NCI-H510A (cell line): ENCODE measurements at regions not wholly inside any gene's neighbourhood (a gene's known extent, or its start where the extent isn't known, plus 50 kb on each side); places are given as distances from the start of the nearest gene placed in this dataset.

Source experiments
- DNase-seq: peaks from one replicate; lab custom pipeline; 2025; lab: John Stamatoyannopoulos, UW

DNA sequence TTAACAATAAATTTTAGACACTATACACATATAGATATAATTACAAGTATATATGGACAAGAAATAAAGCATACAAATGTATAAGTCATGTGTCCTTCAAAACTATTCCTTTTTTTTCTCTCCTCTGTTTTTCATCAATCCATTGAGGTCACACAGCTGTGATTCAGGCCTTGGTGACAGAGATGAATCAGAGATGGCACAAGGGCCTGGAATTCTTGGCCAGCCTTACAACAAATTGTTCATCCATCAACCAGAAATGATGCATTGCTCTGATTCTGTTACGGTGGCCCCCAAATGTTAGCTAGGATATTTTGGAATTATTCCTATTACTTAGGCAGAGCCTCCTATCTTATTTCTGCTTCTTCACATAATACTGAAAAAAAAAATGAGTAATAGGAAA, 108.7 kb upstream of the MPDZ start:
- DNase-seq = no peak

DNA sequence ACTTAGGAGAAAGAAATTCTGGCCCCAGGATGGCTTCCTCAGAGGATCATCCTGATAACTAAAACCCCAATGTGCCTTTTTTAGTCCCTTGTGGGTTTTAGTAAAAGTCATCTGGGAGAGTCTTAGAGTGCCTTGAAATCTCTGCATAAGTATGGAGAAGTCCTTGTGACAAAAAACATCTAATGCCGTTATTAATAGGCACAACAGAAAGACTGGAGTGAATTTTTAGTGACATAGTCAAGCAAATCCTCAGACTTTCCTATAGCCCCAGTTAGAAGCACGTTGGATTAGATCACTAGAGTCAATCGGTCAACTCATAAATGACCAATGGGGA, 108.2 kb upstream of the MPDZ start:
- no peak for DNase-seq

DNA sequence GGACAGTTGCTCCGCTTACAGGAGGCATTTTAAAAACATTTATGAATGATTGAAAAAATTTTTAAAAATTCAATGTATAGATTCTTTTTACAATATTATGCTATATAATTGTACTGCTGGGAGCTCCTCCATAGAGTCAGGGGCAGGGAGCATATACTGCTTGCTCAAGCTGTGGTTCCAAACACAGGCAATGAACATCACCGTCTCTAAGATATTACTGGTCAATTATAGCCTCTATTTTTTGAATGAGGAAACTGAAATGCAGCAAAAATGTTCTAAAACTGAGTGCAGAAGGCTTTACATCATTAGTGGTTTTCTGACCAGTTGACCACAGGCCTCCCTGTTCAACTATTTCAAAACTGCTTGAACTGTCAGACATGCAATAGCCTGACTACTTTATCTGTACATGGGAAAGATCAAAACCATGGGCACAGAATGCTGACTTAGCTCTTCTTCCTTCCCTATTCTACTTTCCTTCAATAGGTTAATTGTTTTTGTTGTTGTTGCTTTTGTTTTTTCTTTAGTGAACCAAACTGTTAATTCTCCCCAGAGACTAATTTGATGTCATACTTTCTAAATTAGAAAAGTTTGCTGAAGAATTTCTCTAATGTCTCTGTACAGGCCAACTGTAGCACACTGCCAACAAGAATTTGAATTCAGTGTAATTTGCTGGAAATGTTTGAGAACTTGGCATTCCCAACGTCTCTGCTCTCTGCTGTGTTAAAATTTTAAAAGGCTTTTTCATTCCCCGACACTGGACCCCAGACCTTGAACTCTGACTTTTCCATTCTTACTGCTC, 107.6 kb upstream of the MPDZ start:
- DNase-seq = no peak

DNA sequence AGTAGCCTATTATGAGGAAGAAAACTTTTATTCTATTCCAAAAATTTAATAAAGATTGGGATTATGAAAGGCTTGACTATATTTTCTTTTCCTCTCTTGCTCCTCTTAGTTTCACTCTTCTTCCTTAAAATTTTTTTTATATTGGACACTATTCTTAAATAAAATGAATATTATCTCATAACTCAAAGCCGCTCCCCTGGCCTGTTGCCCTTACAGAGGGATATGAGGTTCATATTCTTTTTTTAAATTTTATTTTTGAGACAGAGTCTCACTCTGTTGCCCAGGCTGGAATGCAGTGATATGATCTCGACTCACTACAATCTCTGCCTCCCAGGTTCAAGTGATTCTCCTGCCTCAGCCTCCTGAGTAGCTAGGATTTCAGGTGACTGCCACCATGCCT, 106.8 kb upstream of the MPDZ start:
- DNase-seq = no peak

DNA sequence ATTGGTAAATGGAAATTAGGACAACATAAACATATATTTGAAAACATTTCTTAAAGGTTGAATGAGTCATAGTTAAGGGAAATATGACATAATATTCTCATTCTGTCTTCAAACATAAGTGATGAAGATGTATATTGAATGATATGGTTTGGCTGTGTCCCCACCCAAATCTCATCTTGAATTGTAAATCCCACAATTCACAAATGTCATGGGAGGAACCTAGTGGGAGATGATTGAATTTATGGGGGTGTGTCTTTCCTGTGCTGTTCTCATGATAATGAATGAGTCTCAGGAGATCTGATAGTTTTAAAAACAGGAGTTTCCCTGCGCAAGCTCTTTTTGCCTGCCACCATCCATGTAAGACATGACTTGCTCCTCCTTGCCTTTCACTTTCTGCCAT, 104.4 kb upstream of the MPDZ start:
- DNase-seq = no peak

DNA sequence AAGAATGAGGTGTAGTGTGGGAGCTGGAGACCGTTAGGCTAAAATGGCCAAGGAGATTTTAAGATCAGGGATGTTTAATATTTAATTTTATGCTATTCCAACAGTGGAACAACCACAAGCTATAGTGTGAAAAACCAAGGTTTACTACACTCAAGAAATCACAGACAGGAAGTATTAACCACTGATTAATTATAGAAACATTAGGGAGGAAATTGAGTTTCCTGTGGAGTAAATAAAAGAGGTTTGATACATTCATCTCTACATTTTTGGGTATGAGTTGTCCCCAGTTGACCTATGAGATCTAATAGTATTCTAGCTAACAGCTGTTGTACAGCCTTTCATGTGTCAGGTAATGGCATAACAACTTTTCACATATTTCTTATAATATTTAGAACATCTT, 103.7 kb upstream of the MPDZ start:
- no peak for DNase-seq

DNA sequence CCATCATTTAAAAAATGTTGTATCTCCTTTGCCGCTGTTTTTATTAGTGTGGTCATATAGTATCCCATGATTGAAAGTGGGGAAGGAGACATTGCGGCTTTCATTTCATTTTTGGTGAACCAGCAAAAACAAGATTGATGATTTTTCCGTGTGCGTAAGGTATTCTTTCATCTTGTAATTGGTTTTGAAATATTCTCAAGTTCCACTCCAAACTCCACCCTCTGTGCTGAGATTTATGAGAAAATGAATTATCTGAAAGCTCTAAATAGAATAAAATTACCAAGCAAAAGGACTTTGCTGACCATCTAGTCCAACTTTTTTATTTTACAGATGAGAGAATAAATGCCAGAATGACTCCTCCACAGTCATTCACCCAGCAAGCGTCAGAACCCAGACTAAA, 103.1 kb upstream of the MPDZ start:
- no peak for DNase-seq

DNA sequence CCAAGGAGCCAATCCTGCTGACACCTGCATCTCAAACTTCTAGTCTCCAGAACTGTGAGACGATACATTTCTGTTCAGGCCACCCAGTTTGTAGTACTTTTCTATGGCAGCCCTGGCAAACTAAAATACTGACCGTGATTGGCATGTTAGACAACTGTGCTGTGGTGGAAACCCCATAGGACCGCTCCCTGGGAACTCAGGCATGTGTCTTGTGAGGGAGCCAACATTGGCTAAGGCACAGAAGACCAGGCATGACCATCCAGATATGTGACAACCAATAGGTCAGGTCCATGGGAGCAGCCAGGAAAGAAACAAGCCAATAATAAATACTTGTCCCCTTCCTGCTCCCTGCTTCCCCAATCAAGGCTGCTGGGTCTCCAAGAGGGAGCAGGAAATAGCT, 101.4 kb upstream of the MPDZ start:
- DNase-seq = no peak

DNA sequence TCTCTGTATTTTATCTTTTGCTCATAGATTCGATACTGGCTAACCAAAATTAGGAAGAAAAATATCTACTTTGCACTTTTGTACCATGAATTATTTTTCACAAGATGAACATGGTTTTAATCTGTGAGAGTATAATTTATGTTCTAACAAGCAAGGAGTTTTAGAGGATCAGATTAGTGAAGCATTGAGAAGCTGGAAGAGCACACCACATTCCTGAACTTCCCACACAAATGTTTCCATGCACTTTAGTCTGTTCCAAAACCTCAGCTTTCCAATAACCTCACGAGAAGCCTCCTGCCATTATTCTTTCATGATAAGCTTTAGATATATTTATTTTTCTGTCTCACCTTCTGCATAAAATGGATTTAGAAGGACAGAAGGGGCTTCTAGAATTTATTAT, 98.7 kb upstream of the MPDZ start:
- no peak for DNase-seq

DNA sequence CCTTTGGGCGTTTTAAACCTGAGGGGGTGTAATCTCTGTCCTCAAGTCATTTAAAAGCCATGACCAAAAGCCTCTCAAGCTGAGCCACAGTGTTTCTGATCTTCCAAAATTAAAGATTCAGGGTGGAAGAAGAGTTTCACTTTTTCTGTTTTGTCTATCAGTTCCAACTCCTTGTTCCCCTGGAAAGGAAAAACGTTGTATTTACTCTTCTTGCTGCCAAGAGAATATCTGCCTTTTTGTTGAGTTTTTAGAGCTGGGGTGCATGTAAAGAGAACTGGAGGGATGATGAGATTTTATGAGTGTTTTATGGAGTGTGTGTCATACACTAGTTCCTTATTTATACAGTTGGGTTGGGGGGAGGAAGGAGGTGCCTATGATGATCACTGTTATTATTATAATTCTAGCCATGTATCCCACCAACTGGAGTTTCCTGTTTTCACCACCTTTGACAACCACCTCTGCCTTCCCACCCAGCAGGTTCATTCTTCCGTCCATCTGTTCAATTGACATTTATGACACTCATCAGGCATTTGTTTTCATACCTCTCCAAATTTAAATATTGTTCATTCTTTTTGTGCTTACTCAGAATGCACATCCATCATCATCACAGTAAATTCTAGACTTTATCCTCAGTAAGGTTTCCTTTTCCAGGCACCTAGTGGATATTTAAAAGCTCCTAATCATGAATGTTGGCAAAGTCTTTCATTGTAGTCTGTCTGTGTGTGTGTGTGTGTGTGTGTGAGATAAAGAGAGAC, 97.9 kb upstream of the MPDZ start:
- no peak for DNase-seq

DNA sequence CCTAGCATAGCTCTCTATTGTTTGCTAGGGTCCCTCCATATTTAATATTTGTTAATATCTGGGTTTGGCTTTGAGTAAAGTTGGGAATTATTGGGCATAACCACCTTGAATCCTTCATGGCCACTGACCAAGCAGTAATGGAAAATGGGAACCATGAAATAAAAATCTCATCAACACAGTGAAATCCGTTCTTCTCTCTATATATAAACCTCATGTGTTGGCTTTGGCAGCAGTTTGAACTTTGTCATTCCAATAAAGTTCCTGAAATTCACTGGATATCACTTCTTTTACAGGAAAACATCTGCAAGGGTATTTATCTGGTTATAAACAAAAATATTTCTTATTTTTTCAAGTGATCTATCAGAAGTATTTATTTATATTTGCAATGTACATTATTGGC, 93.0 kb upstream of the MPDZ start:
- DNase-seq = no peak

DNA sequence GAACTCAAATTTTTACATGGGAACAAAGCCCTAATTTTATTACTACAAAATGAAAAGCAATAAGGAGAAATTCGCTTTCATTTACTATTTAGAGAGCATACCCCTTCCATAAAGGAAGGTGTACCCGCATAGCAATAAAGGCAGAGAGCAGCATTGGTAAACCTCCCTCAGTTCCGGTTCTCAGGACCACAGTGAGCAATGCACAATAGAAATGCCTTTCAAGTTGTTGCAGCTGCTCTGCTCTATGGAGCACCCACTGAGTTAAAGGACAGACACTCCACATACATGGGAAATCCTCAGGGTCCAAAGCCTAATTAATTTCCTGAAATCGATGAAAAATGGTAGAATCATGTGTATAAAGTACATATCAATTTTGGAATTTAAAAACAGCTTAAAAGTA, 89.9 kb upstream of the MPDZ start:
- no peak for DNase-seq

DNA sequence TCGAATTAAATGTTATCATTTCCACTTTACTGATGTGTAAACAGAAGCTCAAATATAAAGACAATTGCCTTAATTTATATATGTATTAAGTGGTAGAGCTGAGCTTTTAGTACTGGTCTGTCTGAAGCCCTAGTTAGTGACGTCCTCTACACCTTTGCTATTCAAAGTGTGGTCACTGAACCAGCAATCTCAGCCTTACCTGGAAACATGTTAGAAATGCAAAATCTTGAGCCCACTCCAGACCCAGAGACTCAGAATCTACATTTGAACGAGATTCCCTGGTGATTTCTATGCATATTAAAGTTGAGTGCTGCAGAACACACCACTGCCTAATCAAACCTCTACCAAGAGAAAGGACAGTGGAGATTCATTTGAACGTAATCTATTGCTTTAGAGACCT, 88.3 kb upstream of the MPDZ start:
- no peak for DNase-seq

DNA sequence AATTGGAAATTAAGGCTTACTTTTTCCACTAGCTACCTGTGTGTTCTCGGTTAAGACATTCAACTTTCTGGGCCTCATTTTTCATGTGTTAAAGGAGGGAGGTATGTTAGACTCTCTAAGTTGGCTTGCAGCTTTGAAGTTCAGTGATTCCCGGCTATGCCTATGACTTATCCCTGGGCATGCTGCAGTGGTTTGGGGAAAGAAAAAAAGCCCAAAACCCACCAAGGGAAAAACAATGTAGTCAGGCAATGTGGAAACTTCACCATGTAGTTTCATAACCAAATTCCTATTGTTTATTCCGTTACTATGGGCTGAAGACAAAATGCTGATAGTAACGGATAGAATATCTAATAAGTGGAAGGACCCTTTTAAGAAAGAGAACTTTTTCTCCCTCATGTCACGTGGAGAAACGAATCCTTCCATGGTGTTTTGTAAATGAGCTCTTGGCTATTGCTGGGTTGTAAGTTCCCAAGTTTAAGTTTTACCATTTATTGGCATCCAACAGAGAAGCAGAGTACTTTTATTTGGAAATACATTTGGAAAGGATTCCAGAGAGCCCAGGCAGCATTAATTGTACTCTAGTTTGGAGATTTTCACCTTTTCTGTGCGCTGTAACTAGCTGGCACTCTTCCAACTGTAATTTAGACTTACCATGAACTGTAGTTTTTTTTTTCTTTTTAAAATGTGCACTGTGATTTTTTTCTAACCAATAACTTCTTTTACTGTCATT, 84.9 kb upstream of the MPDZ start:
- no peak for DNase-seq

DNA sequence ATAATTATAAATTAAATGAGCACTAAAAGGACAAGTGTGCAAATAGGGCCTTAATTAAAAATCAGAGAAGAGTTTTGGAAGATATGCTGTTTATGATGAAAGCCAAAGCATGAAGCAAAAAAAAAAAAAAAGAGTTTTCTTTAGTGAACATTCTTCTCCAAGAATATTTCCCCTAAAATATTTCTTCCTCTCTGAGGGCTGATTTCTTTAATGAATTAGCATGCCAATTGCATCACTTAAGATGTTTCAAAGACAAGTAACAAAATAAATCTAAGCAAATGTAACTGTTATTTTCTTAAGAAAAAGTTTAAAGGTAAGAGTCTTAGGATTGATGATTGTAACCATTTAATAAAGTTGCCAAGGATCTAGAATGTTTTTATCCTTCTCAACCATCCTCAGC, 81.6 kb upstream of the MPDZ start:
- DNase-seq = no peak

DNA sequence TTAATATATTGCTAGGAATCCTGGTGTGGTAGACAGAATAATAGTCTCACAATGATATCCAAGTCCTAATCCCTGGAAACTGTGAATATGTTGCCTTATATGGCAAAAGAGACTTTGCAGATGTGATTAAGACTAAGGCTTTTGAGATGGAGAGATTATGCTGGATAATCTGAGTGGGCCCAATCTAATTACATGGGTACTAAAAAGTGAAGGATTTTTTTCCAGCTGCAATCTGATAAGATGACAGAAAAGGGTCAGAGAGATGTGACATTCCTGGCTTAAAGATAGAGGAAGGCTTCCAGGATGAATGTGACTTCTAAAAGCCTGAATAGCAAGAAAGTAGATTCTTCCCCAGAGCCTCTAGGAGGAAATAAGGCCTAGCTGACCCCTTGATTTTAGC, 80.7 kb upstream of the MPDZ start:
- no peak for DNase-seq

DNA sequence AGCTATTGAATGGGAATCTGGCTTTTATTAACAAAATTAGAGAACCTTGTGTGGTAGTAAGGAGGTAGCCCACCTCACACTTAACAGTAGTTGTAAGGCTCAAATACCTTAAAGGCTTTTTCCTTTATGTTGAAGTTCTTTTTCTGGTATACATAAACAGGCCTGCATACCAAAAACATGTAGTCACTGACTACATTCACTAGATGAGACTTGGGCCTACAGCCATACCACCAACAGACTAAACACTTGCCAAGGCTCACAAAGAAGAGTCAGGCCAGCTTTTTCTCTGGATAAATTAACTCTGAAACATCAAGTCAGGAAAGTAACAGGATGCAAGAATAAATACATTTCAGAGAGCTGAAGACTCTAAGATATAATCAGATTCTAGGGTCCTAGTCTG, 78.6 kb upstream of the MPDZ start:
- no peak for DNase-seq

DNA sequence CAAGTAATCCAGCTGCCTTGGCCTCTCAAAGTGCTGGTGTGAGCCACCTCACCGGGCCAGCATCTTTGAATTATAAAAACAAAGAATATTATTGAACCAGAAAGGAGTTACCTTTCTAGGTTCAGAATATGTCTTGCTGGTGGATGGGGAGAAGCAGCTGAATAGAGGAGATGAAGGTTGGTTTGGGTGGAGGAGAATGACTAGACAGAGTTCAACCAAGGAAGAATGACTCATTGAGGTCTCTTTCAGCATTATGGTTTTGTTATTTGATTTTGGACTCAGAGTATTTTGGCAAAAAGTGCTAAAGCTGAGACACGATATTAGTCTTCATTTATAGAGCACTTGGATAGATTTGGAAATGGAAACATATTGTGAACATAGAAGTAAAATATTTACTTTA, 75.2 kb upstream of the MPDZ start:
- no peak for DNase-seq

DNA sequence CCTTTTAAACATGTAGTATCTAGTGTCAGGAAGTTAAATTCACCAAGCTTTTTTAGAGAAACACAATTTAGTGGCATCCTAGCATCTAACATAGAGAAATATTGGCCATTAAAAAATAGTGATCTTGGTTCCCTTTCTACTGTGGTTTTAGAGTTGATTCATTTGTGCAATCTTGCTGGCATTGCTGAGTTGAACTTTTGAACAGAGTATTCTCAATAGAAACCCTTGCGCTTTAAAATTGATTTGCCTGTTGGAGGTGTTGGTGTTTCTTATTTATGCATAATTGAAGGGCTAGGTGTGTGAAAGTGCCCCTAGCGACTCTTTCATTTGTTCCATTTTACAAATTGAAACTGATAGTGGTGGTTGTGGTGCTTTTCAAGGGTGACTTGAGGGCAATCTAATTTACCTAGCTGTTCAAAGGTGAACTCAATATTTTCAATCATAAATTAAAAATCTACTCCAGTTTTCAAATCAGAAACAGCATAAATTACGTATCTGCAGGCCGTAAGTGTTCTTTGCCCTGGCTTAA, 73.0 kb upstream of the MPDZ start:
- no peak for DNase-seq

DNA sequence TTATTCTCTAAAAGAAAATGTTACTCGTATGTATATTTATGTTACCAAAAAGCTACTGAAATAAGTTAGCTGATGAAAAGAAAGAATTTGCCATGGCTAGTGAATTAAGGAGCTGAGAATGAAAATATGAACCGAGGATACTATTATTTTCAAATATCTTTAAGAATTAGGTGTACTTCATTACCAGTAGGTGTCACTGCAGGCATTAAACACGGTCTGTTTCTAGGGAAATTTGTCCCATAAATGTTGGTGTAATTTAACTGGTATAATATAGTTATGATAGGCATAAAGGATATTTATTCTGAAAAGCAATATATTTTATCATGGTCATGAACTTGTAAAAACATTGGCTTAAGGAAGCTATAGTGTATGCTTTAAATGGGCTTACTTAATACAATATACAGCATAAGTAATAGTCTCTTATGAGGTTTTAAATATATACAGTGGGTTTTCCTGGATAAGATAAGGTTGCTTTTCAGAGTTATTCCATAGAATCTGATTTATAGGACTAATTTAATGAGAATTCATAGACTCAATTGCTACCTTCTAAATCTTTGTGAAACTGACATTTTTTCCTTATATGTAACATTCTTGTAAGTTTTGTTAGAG, 72.4 kb upstream of the MPDZ start:
- no peak for DNase-seq

DNA sequence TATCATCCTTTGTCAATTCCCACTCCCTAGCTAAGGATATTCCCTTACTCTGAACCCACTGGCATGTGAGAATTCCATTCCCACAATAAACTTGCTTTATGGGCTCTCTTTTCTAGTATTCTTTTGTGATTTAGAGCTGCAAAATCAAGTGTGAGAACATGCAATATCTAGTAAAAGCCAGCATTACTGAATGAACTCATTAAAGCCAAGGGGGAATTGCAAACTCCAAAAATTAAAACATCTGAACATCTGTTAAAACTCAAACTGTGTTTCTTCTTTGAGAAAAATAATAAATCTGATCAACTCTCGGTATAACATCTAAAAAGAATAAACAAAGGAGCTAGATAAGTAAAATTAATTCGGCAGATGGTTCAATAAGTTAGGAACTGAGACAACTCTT, 53.1 kb upstream of the MPDZ start:
- DNase-seq = no peak

DNA sequence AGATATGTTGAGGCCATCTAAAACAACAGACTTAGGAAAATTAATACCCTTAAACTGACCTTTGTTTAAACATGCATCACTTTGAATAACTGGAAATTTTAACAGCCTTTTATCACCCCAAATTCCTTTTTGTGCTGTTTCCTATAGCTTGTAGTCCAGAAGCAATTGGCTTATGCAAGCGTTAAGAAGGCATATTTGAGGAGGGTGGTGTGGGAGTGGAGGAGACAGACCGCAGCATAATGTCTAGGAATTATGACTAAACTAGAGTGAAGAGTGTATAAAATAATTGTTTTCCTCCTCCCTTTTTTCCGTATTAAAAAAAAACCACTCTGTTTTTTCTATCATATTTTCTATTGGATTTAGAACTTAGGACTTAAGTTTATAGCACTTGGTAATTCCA, 51.8 kb upstream of the MPDZ start:
- DNase-seq = no peak
